Rectal smooth muscle tissue (tissue), 1 donor: ENCODE measurements at regions not wholly inside any gene's neighbourhood (a gene's known extent, or its start where the extent isn't known, plus 50 kb on each side); places are given as distances from the start of the nearest gene placed in this dataset.

ENCODE experiments used
- H3K27ac ChIP-seq: one replicate; pipeline ENCODE4 v1.7.0; 2013; ENCODE audit warnings: low read depth, low read length, inconsistent platforms
- H3K27me3 ChIP-seq: one replicate; pipeline ENCODE4 v1.7.0; 2013; ENCODE audit warnings: low read length; ENCODE audit not compliant: control insufficient read depth, insufficient read depth
- H3K36me3 ChIP-seq: one replicate; pipeline ENCODE4 v1.7.0; 2013; ENCODE audit warnings: low read length; ENCODE audit not compliant: control insufficient read depth, insufficient read depth
- H3K4me1 ChIP-seq: one replicate; pipeline ENCODE4 v1.7.0; 2013; ENCODE audit warnings: low read length; ENCODE audit not compliant: control insufficient read depth, insufficient read depth
- H3K4me3 ChIP-seq: one replicate; pipeline ENCODE4 v1.7.0; 2013; ENCODE audit warnings: low read length
- H3K9ac ChIP-seq: one replicate; pipeline ENCODE4 v1.7.0; 2013; ENCODE audit warnings: low read length

DNA sequence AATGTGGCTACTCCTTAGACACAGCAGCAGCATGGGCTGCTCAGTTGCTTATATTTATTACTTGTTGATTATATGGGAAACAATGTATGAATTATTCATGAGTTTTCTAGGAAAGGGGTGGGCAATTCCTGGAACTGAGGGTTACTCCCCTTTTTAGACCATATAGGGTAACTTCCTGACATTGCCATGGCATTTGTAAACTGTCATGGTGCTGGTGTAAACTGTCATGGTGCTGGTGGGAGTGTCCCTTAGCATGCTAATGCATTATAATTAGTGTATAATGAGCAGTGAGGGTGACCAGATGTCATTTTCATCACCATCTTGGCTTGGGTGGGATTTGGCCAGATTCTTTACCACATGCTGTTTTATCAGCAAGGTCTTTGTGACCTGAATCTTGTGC lies 734.6 kb upstream of the PTPRD start:
- Histone ChIP-seq H3K4me3 (no peak overlapping the region), H3K4me1 (no peaks in the 10 kb centered on the region), H3K27ac (no peak overlapping the region), H3K9ac (no peak overlapping the region), H3K36me3 (no peaks in the 10 kb centered on the region), H3K27me3 (no peaks in the 10 kb centered on the region)

DNA sequence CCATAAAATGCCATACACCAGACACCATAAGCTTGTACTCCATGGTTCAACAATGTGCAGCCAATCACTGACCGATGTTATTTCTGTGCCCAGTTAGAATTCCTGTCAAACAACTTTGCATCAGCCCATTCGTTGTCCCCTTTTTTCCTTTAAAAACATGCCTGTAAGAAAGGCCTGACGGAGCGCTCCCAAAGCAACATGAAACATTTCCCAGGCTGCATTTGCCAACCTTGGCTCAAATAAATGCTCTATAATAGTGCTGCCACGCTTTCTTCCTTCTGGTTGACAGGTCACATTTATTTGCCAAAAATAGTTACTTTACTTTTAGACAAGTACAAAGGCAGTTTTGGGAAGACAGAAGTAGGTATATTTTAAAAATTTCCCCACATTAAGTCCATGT lies 735.6 kb upstream of the PTPRD start:
- H3K36me3 ChIP-seq: no peaks in the 10 kb centered on the region
- H3K9ac ChIP-seq: no peak overlapping the region
- no peak overlapping the region for H3K27ac ChIP-seq
- no peaks in the 10 kb centered on the region for H3K27me3 ChIP-seq
- no peak overlapping the region for H3K4me3 ChIP-seq
- H3K4me1 ChIP-seq: no peaks in the 10 kb centered on the region

DNA sequence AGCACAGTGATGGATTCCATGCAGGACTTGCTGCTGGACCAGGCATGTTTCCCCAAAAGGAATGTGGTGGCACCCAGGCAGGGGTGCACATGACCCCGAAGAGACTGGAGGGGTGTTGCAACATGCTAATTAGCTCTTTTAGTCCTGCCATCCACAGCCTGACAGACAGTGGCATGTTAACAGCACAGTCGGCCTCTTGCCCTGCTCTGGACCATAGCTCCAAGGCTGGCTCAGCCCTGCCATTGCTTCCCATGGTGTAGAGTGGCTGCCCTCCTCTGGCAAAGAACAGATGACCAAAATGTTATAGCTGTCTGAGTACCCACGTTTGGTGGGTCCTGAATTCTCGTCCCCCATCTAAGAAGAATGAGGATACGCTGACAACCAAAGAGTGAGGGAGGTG lies 736.4 kb upstream of the PTPRD start:
- no peaks in the 10 kb centered on the region for H3K36me3 ChIP-seq
- no peak overlapping the region for H3K4me3 ChIP-seq
- H3K9ac ChIP-seq: no peak overlapping the region
- H3K27ac ChIP-seq: no peak overlapping the region
- no peaks in the 10 kb centered on the region for H3K4me1 ChIP-seq
- H3K27me3 ChIP-seq: no peaks in the 10 kb centered on the region

DNA sequence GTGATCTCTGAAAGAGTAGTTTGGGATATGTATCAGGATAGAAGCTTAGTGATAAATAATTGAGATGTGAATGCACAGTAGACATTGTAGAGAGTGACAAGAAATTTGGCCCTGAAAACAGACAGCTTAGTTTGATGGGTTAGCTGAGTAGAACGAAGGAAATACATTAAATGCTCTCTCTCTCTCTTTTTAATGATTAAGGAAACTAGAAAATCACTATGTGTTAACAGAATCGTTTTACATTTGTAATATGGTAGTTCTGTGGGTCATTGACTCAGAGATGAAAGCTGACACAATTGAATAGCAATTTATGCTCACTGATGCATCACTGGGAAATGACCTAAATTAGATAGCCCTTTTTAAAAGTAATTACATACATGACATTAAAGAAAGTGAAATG lies 739.8 kb upstream of the PTPRD start:
- Histone ChIP-seq H3K9ac (no peak overlapping the region), H3K27me3 (no peaks in the 10 kb centered on the region)

DNA sequence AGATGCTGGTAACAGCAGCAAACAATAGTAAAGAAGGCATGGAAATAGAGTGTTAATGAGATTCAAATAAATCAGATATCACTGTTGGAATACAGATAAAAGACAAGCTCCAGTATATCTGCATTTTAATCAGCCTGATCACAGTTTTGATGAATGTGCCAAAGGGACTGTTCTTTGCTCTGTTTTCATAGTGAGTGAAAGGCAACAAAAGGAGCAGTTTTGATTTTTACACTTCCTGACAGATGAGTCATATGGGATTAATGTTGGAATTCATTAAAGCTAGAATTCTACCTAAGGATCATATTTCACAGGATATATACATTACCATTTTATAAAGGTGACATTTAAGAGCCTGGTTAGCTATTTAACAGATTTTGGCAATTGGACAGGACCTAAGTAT lies 743.3 kb upstream of the PTPRD start:
- H3K27ac ChIP-seq: no peak overlapping the region
- no peaks in the 10 kb centered on the region for H3K27me3 ChIP-seq
- no peak overlapping the region for H3K4me3 ChIP-seq
- no peak overlapping the region for H3K9ac ChIP-seq
- no peaks in the 10 kb centered on the region for H3K36me3 ChIP-seq
- H3K4me1 ChIP-seq: no peaks in the 10 kb centered on the region

More for the DNA sequence above, 739.8 kb upstream of the PTPRD start:
- Histone ChIP-seq H3K4me3 (no peak overlapping the region), H3K27ac (no peak overlapping the region), H3K4me1 (no peaks in the 10 kb centered on the region), H3K36me3 (no peaks in the 10 kb centered on the region)

DNA sequence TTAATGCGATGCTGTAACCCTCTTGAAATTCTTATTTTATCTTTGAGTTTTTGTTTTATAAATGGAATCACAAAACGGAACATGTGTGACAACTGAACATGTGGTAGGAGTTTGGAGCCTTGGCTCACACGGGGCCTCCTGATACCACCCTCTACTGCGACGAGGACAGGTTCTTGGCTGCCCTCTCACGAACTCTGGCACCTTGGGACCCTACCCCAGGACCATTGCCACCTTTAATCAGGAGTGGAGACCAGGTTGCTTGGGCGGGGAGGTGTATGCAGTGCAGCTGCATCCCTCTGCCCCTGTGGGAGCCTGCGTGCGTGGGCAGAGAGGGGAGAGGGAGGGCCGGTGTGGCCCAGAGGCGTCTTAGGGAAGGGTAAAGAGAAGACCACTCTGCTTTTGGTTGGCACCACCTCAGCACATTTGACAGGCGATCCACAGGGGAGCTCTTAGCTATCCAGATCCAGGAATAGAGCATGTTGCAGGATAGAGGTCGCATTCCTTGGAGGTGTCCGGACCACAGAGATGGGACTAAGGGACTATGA lies 753.9 kb upstream of the PTPRD start:
- no peak overlapping the region for H3K4me3 ChIP-seq
- no peaks in the 10 kb centered on the region for H3K36me3 ChIP-seq
- no peak overlapping the region for H3K27ac ChIP-seq
- no peaks in the 10 kb centered on the region for H3K4me1 ChIP-seq
- no peak overlapping the region for H3K9ac ChIP-seq
- H3K27me3 ChIP-seq: no peaks in the 10 kb centered on the region

DNA sequence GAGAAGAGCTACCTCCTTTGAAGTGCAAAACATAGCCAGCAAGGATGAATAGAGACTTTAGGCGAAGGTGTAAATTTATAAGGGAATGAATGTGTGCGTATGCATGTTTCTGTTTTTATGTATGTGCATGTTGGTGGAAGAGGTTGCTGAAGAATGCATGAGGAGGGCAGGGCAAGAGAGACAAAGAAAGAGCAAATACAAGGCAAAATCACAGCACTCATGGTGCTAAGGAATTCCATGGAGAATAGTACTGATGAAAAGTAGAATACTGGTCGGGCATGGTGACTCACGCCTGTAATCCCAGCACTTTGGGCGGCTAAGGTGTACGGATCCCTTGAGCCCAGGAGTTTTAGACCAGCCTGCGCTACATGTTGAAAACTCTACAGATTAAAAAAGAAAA lies 762.1 kb upstream of the PTPRD start:
- Histone ChIP-seq H3K36me3 (no peaks in the 10 kb centered on the region), H3K9ac (no peak overlapping the region), H3K4me3 (no peak overlapping the region), H3K27ac (no peak overlapping the region), H3K4me1 (no peaks in the 10 kb centered on the region), H3K27me3 (no peaks in the 10 kb centered on the region)

DNA sequence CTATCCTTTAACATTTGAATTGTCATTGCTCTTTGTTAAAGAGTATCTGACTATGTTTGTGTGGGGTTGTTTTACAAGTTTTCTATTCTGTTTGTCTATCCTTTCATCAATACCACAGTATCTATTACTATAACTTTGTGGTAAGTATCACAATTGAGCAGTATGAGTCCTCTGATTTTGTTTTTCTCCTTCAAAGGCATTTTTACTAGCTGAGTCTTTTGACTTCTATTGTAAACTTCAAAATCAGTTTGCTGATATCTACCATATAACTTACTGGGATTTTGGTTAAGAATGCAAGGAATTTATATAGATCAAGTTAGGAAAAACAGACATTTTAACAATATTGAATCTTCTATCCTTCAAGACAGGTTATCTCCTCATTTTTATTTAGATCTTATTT lies 789.8 kb upstream of the PTPRD start:
- H3K4me3 ChIP-seq: no peak overlapping the region
- H3K27me3 ChIP-seq: no peaks in the 10 kb centered on the region
- no peaks in the 10 kb centered on the region for H3K4me1 ChIP-seq
- no peak overlapping the region for H3K27ac ChIP-seq
- H3K36me3 ChIP-seq: no peaks in the 10 kb centered on the region
- H3K9ac ChIP-seq: no peak overlapping the region

DNA sequence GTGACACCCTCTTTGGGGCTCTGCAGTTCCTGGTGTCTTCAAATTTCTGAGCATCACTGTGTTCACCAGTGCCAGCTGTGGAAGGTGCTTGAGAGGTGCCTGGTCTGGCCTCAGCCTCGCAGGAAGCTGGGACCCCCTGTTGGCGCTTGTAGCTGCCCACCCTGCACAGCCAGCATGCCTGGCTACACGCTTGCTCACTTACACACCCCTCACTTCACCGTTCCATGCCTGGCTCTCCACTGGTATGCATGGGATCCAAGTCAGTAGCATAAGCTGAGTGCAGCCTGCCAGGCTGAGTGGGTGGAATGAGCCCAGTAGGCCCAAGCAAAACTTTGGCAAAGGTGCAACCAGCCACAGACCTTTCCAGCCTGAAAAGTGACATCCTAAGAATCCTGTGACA lies 801.4 kb upstream of the PTPRD start:
- H3K4me1 ChIP-seq: no peaks in the 10 kb centered on the region
- H3K4me3 ChIP-seq: no peak overlapping the region
- no peaks in the 10 kb centered on the region for H3K36me3 ChIP-seq
- H3K27me3 ChIP-seq: no peaks in the 10 kb centered on the region
- no peak overlapping the region for H3K9ac ChIP-seq
- H3K27ac ChIP-seq: no peak overlapping the region

DNA sequence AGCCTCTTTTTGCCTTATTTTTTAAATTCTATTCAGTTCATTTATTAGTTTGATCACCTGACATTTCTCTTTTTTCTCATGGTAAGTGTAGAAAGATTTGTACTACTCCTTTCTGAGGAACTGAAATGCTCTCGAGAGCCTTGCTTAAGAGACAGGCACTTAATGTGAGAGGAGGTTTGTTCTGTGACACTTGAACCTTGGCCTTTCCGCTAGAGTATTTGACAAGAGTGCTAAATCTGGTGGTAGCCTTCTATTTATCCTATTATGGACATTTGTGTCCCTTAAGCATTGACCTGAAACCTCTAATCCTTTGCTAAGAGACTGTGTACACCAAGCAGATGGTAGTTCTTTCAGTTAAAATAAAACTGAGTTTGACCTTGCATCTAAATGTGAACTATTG lies 805.0 kb upstream of the PTPRD start:
- no peak overlapping the region for H3K4me3 ChIP-seq
- H3K27me3 ChIP-seq: no peaks in the 10 kb centered on the region
- H3K4me1 ChIP-seq: no peaks in the 10 kb centered on the region
- no peaks in the 10 kb centered on the region for H3K36me3 ChIP-seq
- no peak overlapping the region for H3K9ac ChIP-seq
- H3K27ac ChIP-seq: no peak overlapping the region

DNA sequence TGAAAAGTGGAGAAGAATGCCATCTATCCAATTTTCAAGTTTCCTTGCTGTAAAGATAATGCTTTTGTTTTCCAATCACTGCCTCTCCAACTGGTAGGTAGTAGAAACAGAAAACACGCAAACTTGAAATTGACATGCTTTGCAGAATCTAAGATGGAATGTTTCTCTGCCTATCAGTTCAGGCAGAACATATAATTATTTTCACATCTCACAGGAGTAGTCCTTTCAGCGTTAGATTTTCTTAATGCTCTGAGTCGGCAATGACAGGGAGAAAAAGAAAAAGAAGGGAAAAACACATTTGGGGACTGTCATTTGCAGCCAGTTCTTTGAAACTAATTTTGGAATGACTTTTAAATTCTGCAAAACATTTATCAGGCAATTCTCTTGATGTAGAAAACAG lies 818.7 kb upstream of the PTPRD start:
- Histone ChIP-seq H3K27me3 (no peaks in the 10 kb centered on the region), H3K4me3 (no peak overlapping the region), H3K9ac (no peak overlapping the region), H3K36me3 (no peaks in the 10 kb centered on the region), H3K4me1 (no peaks in the 10 kb centered on the region), H3K27ac (no peak overlapping the region)

DNA sequence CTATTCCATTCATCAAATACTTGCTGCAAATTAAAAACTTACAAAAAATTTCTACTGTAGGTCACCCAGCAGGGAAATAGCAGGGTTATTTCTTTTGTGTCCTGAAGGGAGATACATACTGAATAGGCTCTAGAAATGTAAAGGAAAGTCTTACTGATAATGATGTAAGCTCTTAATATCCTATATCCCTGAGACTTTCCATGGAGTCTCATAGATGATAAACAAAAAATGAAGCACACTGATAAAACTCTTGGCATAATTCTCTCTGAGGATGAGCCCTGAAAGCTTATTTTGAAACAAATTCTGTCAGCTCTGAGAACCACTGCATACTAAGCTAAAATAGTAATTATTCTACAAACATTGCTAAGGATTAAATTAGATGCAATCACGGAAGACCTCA lies 819.6 kb upstream of the PTPRD start:
- H3K27ac ChIP-seq: no peak overlapping the region
- no peaks in the 10 kb centered on the region for H3K36me3 ChIP-seq
- no peak overlapping the region for H3K9ac ChIP-seq
- no peak overlapping the region for H3K4me3 ChIP-seq
- no peaks in the 10 kb centered on the region for H3K27me3 ChIP-seq
- H3K4me1 ChIP-seq: no peaks in the 10 kb centered on the region

DNA sequence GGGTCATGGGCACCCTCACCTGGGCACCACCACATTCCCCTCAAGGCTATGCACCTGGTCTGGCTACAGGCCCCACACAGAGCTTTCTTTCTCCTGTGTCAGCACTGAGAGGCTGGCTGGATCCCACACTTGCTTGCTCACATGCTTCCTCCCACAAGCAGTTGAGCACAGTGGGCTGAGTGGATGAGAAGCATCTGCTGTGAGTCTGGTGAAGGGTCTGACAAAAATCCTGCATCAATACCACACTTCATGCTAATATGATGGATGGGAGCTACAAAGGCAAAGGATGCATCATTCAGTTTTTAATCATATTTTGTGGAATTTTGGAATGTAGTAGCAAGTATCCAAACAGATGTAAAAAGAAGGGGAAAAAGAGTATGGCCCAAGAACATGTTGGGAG lies 830.8 kb upstream of the PTPRD start:
- no peak overlapping the region for H3K27ac ChIP-seq
- no peak overlapping the region for H3K4me3 ChIP-seq
- H3K36me3 ChIP-seq: no peaks in the 10 kb centered on the region
- H3K4me1 ChIP-seq: no peaks in the 10 kb centered on the region
- no peaks in the 10 kb centered on the region for H3K27me3 ChIP-seq
- no peak overlapping the region for H3K9ac ChIP-seq
